Endodermal cell (in vitro differentiated cells): ENCODE measurements at regions not wholly inside any gene's neighbourhood (a gene's known extent, or its start where the extent isn't known, plus 50 kb on each side); places are given as distances from the start of the nearest gene placed in this dataset.

Source experiments
- DNase-seq: peaks from one replicate; pipeline ENCODE4 v3.0.0-alpha.2; 2017
- H3K27ac ChIP-seq: 2 replicates; pipeline ENCODE4 v1.5.1; 2013; ENCODE audit warnings: mild to moderate bottlenecking, low read depth, low read length, moderate library complexity
- H3K27me3 ChIP-seq: 2 replicates; pipeline ENCODE4 v1.6.1; 2013; ENCODE audit warnings: mild to moderate bottlenecking, low read length, moderate library complexity; ENCODE audit not compliant: insufficient read depth, control insufficient read depth, poor library complexity, severe bottlenecking
- H3K36me3 ChIP-seq: 2 replicates; pipeline ENCODE4 v1.7.0; 2013; ENCODE audit warnings: mild to moderate bottlenecking, low read length, moderate library complexity; ENCODE audit not compliant: control insufficient read depth, insufficient read depth
- H3K4me1 ChIP-seq: one replicate; pipeline ENCODE4 v1.7.0; 2013; ENCODE audit warnings: low read length; ENCODE audit not compliant: control insufficient read depth, insufficient read depth
- H3K4me3 ChIP-seq: 2 replicates; pipeline ENCODE4 v1.5.1; 2013; ENCODE audit warnings: mild to moderate bottlenecking, low read length, moderate library complexity
- H3K9ac ChIP-seq: 2 replicates; pipeline ENCODE4 v1.6.1; 2013; ENCODE audit warnings: mild to moderate bottlenecking, low read length, moderate library complexity; ENCODE audit not compliant: poor library complexity, severe bottlenecking; ENCODE audit errors: extremely low read depth
- H3K9me3 ChIP-seq: 2 replicates; pipeline ENCODE4 v1.6.1; 2013; ENCODE audit warnings: mild to moderate bottlenecking, low read length, moderate library complexity; ENCODE audit not compliant: control insufficient read depth
- H3K27ac Mint-ChIP-seq: 2 replicates; pipeline ENCODE4 v1.8.0; 2020; ENCODE audit warnings: mixed read lengths
- H3K27me3 Mint-ChIP-seq: 2 replicates; pipeline ENCODE4 v1.8.0; 2021; ENCODE audit warnings: mild to moderate bottlenecking, mixed read lengths; ENCODE audit not compliant: insufficient read depth
- H3K36me3 Mint-ChIP-seq: 2 replicates; pipeline ENCODE4 v1.8.0; 2020; ENCODE audit warnings: low read depth, mixed read lengths
- H3K4me1 Mint-ChIP-seq: 2 replicates; pipeline ENCODE4 v1.8.0; 2020; ENCODE audit warnings: mixed read lengths
- H3K4me3 Mint-ChIP-seq: 2 replicates; pipeline ENCODE4 v1.8.0; 2020; ENCODE audit warnings: mild to moderate bottlenecking, moderate library complexity, mixed read lengths
- H3K9me3 Mint-ChIP-seq: 2 replicates; pipeline ENCODE4 v1.8.0; 2020; ENCODE audit warnings: mild to moderate bottlenecking, mixed read lengths
- CTCF ChIP-seq: fragments of 200-600 bp; sonication (generic); conservative IDR thresholded peaks from 2 replicates; pipeline ENCODE4 v1.5.0; 2021; ENCODE audit warnings: antibody characterized with exemption, mild to moderate bottlenecking
- WGBS, 2 experiments: methylation state at CpG; one replicate each; pipeline versions ENCODE4 v1.1.5 to v1.1.7; 2013; ENCODE audit warnings: missing lambda C conversion rate in 2 of 2, mixed read lengths in 1 of 2; ENCODE audit not compliant: insufficient coverage in 1 of 2, insufficient read length in 1 of 2; 5-methylcytosine and 5-hydroxymethylcytosine counted together

- Mint-ChIP-seq H3K27me3 (peaks cover 2% of the 10 kb centered on the region), H3K36me3 (no peaks in the 10 kb centered on the region), H3K9me3 (no peaks in the 10 kb centered on the region), H3K4me3 (no peak overlapping the region), H3K27ac (no peak overlapping the region), H3K4me1 (no peaks in the 10 kb centered on the region)
- no peak for TF ChIP-seq CTCF
- Histone ChIP-seq H3K36me3 (no peaks in the 10 kb centered on the region), H3K4me3 (no peak overlapping the region), H3K9me3 (no peaks in the 10 kb centered on the region), H3K27ac (no peak overlapping the region), H3K9ac (no peak overlapping the region), H3K27me3 (no peaks in the 10 kb centered on the region), H3K4me1 (no peaks in the 10 kb centered on the region)
- no peak for DNase-seq
- 92 to 96% methylated on average over 4 of the region's 4 CpGs for WGBS, 2 experiments
Measured at GRCh38 chr2:128564131-128564530, 245.5 kb upstream of the HS6ST1 start.

GRCh38 chr2:128564551-128564950 is 245.9 kb upstream of the HS6ST1 start:
- peaks cover 2% of the 10 kb centered on the region for H3K27me3 Mint-ChIP-seq
- no peaks in the 10 kb centered on the region for H3K4me1 ChIP-seq
- no peak overlapping the region for H3K27ac Mint-ChIP-seq
- H3K36me3 ChIP-seq, result no peaks in the 10 kb centered on the region
- TF ChIP-seq CTCF, result no peak
- H3K4me3 ChIP-seq, result no peak overlapping the region
- no peaks in the 10 kb centered on the region for H3K4me1 Mint-ChIP-seq
- H3K9ac ChIP-seq, result no peak overlapping the region
- no peaks in the 10 kb centered on the region for H3K27me3 ChIP-seq
- 90 to 99% methylated on average over 3 to 6 of the region's 6 CpGs for WGBS, 2 experiments
- no peaks in the 10 kb centered on the region for H3K36me3 Mint-ChIP-seq
- no peak overlapping the region for H3K4me3 Mint-ChIP-seq
- H3K27ac ChIP-seq, result no peak overlapping the region
- no peaks in the 10 kb centered on the region for H3K9me3 Mint-ChIP-seq
- no peak for DNase-seq
- no peaks in the 10 kb centered on the region for H3K9me3 ChIP-seq

GRCh38 chr2:128565441-128565840 is 246.8 kb upstream of the HS6ST1 start:
- Mint-ChIP-seq H3K4me1 (no peaks in the 10 kb centered on the region), H3K4me3 (no peak overlapping the region)
- whole genome bisulfite sequencing, 2 experiments, result 82 to 94% methylated on average over 2 to 4 of the region's 4 CpGs

More at GRCh38 chr2:128565441-128565840, 246.8 kb upstream of the HS6ST1 start:
- TF ChIP-seq CTCF, result no peak
- Histone ChIP-seq H3K9ac (no peak overlapping the region), H3K27me3 (no peaks in the 10 kb centered on the region), H3K36me3 (no peaks in the 10 kb centered on the region), H3K9me3 (no peaks in the 10 kb centered on the region), H3K4me1 (no peaks in the 10 kb centered on the region), H3K4me3 (no peak overlapping the region), H3K27ac (no peak overlapping the region)
- H3K27ac Mint-ChIP-seq, result no peak overlapping the region
- no peaks in the 10 kb centered on the region for H3K27me3 Mint-ChIP-seq
- no peak for DNase-seq
- H3K9me3 Mint-ChIP-seq, result no peaks in the 10 kb centered on the region
- H3K36me3 Mint-ChIP-seq, result no peaks in the 10 kb centered on the region
